ENCODE measurements at regions not wholly inside any gene's neighbourhood (a gene's known extent, or its start where the extent isn't known, plus 50 kb on each side); places are given as distances from the start of the nearest gene placed in this dataset.

DNA sequence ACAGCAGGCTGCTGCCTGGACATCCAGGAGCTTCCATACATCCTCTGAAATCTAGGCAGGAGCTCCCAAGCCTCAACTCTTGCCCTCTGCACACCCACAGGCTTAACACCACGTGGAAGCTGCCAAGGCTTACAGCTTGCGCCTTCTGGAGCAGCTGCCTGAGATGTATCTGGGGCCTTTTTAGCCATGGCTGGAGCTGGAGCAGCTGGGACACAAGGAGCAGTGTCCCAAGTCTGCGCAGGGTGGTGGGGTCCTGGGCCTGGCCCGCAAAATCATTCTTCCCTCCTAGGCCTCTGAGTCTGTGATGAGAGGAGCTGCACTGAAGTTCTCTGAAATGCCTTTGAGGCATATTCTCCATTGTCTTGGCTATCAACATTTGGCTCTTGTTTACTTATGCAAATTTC is 255.0 kb downstream of the DLL1 start:
- Mint-ChIP-seq H3K4me3 (no peak overlapping the region), H3K36me3 (peaks cover 0 to 23% (median 1%) of the 10 kb centered on the region in 3 donors), H3K4me1 (no peaks in the 10 kb centered on the region), H3K9me3 (peaks cover 9 to 16% (median 13%) of the 10 kb centered on the region in 5 donors), H3K27me3 (peaks cover 4 to 9% of the 10 kb centered on the region in 2 donors), H3K27ac (no peak overlapping the region)
- POLR2A ChIA-PET: no interaction called here
- Histone ChIP-seq H3K27me3 (ENCODE audit: insufficient read depth, low read length, poor library complexity, severe bottlenecking) (no peaks in the 10 kb centered on the region), H3K4me3 (ENCODE audit: low read length) (no peak overlapping the region), H3K4me1 (ENCODE audit: insufficient read depth, low read length) (no peaks in the 10 kb centered on the region), H3K36me3 (ENCODE audit: insufficient read depth, low read length) (no peaks in the 10 kb centered on the region), H3K9me3 (ENCODE audit: low read length) (no peaks in the 10 kb centered on the region), H3K27ac (ENCODE audit: low read depth, low read length) (no peak overlapping the region)
- CTCF ChIA-PET: no interaction called here
- DNase-seq: no peak

DNA sequence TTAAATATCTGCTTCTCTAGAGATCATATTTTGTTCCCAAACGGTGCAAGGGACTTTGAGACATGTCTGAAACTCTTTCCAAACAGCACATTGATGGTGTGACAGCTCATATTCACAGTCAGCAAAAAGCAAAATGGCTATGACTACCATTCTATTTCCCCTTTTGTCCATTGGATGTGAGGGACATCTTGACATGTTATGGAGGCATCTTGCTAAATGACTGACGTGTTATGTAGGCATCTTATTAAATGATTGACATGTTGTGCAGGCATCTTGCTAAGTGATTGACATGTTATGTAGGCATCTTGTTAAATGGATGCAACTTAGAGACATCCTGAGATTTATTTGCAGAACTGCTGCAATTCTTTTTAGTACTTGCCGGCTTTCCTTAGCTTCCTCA is 255.8 kb downstream of the DLL1 start:
- no peak for DNase-seq
- H3K9me3 Mint-ChIP-seq: peaks cover 9 to 16% (median 13%) of the 10 kb centered on the region in 5 donors
- H3K36me3 Mint-ChIP-seq: peaks cover 0 to 23% (median 1%) of the 10 kb centered on the region in 3 donors
- peaks cover 5 to 8% of the 10 kb centered on the region in 2 donors for H3K27me3 Mint-ChIP-seq
- no peaks in the 10 kb centered on the region for H3K27me3 ChIP-seq (ENCODE audit: insufficient read depth, low read length, poor library complexity, severe bottlenecking)
- H3K27ac Mint-ChIP-seq: no peak overlapping the region
- POLR2A ChIA-PET: no interaction called here
- H3K4me3 Mint-ChIP-seq: no peak overlapping the region
- no peaks in the 10 kb centered on the region for H3K9me3 ChIP-seq (ENCODE audit: low read length)
- CTCF ChIA-PET: no interaction called here
- H3K4me3 ChIP-seq (ENCODE audit: low read length): no peak overlapping the region
- no peaks in the 10 kb centered on the region for H3K4me1 ChIP-seq (ENCODE audit: insufficient read depth, low read length)
- no peaks in the 10 kb centered on the region for H3K4me1 Mint-ChIP-seq
- H3K36me3 ChIP-seq (ENCODE audit: insufficient read depth, low read length): no peaks in the 10 kb centered on the region
- no peak overlapping the region for H3K27ac ChIP-seq (ENCODE audit: low read depth, low read length)

DNA sequence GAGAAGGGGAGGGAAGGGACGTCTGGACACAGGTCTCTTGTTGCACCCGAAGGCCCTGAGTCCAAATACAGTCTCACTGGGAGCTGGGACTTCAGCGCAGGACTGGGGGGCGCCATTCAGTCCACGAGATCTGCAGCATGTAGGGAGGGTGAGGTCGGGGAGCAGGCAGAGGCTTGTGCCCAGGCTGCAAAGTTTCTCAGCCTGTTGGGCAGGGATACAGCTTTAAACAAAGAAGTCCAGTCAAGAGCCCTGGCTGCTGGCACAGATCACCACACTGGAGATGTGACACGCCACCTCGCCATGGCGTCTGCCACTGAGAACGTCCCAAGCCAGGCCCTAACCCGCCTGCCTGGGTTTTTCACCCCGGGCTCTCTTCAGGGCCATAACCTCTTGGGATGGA is 256.6 kb downstream of the DLL1 start:
- CTCF ChIA-PET: no interaction called here
- no peak overlapping the region for H3K27ac Mint-ChIP-seq
- POLR2A ChIA-PET: no interaction called here

DNA sequence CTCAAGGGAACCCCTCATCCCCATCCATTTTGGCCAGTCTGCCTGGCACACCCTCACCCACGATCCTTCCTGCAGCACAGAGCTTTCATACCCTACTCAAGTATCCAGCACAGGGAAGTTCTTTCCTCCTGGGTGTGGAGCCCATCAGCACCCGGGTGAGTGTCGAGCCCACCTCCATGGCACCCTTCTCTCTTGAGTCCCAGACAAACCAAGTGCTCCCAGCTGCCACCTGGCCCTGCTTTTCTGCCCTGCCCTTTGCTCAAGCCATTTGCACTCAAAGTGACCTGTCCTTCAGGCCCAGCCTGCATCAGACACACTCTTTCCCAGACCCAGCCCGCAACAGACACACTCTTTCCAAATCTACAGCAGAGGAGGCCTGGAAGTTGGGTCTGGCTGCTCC is 257.2 kb downstream of the DLL1 start:
- no peak overlapping the region for H3K4me3 Mint-ChIP-seq
- ChIA-PET CTCF (no interaction called here), POLR2A (no interaction called here)
- Histone ChIP-seq H3K27ac (ENCODE audit: low read depth, low read length) (no peak overlapping the region), H3K27me3 (ENCODE audit: insufficient read depth, low read length, poor library complexity, severe bottlenecking) (no peaks in the 10 kb centered on the region), H3K4me3 (ENCODE audit: low read length) (no peak overlapping the region), H3K9me3 (ENCODE audit: low read length) (no peaks in the 10 kb centered on the region), H3K4me1 (ENCODE audit: insufficient read depth, low read length) (no peaks in the 10 kb centered on the region), H3K36me3 (ENCODE audit: insufficient read depth, low read length) (no peaks in the 10 kb centered on the region)
- no peaks in the 10 kb centered on the region for H3K4me1 Mint-ChIP-seq
- H3K36me3 Mint-ChIP-seq: peaks cover 0 to 23% (median 1%) of the 10 kb centered on the region in 3 donors
- DNase-seq: no peak
- peaks cover 4 to 5% of the 10 kb centered on the region in 2 donors for H3K27me3 Mint-ChIP-seq
- peaks cover 9 to 16% (median 13%) of the 10 kb centered on the region in 5 donors for H3K9me3 Mint-ChIP-seq
- no peak overlapping the region for H3K27ac Mint-ChIP-seq

More for the DNA sequence above, 256.6 kb downstream of the DLL1 start:
- peaks cover 9 to 16% (median 13%) of the 10 kb centered on the region in 5 donors for H3K9me3 Mint-ChIP-seq
- no peak for DNase-seq
- H3K27ac ChIP-seq (ENCODE audit: low read depth, low read length): no peak overlapping the region
- H3K27me3 ChIP-seq (ENCODE audit: insufficient read depth, low read length, poor library complexity, severe bottlenecking): no peaks in the 10 kb centered on the region
- no peaks in the 10 kb centered on the region for H3K9me3 ChIP-seq (ENCODE audit: low read length)
- H3K36me3 Mint-ChIP-seq: peaks cover 0 to 23% (median 1%) of the 10 kb centered on the region in 3 donors
- H3K27me3 Mint-ChIP-seq: peaks cover 4 to 5% of the 10 kb centered on the region in 2 donors
- no peaks in the 10 kb centered on the region for H3K4me1 Mint-ChIP-seq
- no peaks in the 10 kb centered on the region for H3K4me1 ChIP-seq (ENCODE audit: insufficient read depth, low read length)
- H3K36me3 ChIP-seq (ENCODE audit: insufficient read depth, low read length): no peaks in the 10 kb centered on the region
- H3K4me3 Mint-ChIP-seq: no peak overlapping the region
- no peak overlapping the region for H3K4me3 ChIP-seq (ENCODE audit: low read length)

DNA sequence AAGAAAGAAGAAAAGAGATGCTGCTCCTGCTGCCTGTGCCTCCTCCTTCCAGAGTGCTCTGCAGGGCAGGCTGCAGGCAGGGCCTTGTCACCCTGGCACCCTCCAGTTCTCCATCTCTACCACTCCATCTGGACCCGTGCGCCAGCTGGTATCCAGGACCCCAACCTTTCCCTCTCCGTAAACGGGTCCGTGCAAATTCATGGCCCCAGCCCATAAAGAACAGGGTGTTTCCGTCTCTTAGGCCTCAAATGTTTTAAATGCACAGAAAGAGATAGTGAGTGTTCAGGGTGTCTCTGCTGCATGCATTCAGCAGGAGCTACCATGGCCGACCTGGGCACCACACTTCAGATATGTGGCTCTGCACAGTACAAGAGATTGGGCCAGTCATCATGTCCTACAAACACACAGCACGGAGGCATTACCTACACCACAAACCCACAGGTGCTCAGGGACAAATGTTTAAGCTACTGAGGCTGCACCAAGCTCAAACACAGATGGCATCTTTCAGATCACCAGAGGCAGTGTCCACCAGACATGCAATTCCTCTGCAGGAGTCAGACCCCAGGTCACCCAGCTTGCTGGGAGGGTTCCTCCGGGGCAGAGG is 258.1 kb downstream of the DLL1 start:
- H3K27me3 Mint-ChIP-seq: peaks cover 0 to 4% of the 10 kb centered on the region in 2 donors
- H3K27ac Mint-ChIP-seq: no peak overlapping the region
- Histone ChIP-seq H3K27me3 (ENCODE audit: insufficient read depth, low read length, poor library complexity, severe bottlenecking) (no peaks in the 10 kb centered on the region), H3K4me3 (ENCODE audit: low read length) (no peak overlapping the region), H3K36me3 (ENCODE audit: insufficient read depth, low read length) (no peaks in the 10 kb centered on the region), H3K9me3 (ENCODE audit: low read length) (no peaks in the 10 kb centered on the region), H3K4me1 (ENCODE audit: insufficient read depth, low read length) (no peaks in the 10 kb centered on the region), H3K27ac (ENCODE audit: low read depth, low read length) (no peak overlapping the region)
- H3K4me1 Mint-ChIP-seq: no peaks in the 10 kb centered on the region
- ChIA-PET POLR2A (no interaction called here), CTCF (no interaction called here)
- H3K36me3 Mint-ChIP-seq: peaks cover 0 to 23% (median 1%) of the 10 kb centered on the region in 3 donors
- no peak for DNase-seq
- peaks cover 9 to 16% (median 13%) of the 10 kb centered on the region in 5 donors for H3K9me3 Mint-ChIP-seq
- no peak overlapping the region for H3K4me3 Mint-ChIP-seq

DNA sequence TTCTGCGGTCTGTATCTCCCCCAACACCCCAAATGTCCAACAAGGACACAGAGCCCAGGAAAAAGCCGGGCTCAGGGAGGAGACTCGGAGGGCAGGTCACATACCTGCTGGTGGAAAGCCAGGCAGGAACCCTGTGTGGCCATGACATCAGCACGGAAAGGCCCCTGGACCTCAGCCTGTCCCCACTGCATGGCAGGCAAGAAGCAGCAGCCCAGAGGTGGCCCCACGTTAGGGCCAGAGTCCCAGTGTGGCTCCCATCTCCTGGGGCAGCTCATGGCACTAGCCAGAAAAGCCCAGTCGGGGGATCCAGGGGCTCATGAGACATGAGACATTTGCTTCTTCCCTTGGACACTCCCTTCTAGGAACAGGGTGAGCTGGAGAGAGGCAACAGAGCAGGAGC is 258.7 kb downstream of the DLL1 start:
- Histone ChIP-seq H3K4me3 (ENCODE audit: low read length) (no peak overlapping the region), H3K9me3 (ENCODE audit: low read length) (no peaks in the 10 kb centered on the region), H3K27ac (ENCODE audit: low read depth, low read length) (no peak overlapping the region), H3K27me3 (ENCODE audit: insufficient read depth, low read length, poor library complexity, severe bottlenecking) (no peaks in the 10 kb centered on the region), H3K4me1 (ENCODE audit: insufficient read depth, low read length) (no peaks in the 10 kb centered on the region), H3K36me3 (ENCODE audit: insufficient read depth, low read length) (no peaks in the 10 kb centered on the region)
- CTCF ChIA-PET: no interaction called here
- Mint-ChIP-seq H3K27ac (no peak overlapping the region), H3K4me1 (no peaks in the 10 kb centered on the region), H3K4me3 (no peak overlapping the region), H3K36me3 (peaks cover 0 to 23% (median 1%) of the 10 kb centered on the region in 3 donors), H3K27me3 (peaks cover 0 to 1% of the 10 kb centered on the region in 2 donors), H3K9me3 (peaks cover 9 to 16% (median 13%) of the 10 kb centered on the region in 5 donors)
- no peak for DNase-seq
- POLR2A ChIA-PET: no interaction called here

DNA sequence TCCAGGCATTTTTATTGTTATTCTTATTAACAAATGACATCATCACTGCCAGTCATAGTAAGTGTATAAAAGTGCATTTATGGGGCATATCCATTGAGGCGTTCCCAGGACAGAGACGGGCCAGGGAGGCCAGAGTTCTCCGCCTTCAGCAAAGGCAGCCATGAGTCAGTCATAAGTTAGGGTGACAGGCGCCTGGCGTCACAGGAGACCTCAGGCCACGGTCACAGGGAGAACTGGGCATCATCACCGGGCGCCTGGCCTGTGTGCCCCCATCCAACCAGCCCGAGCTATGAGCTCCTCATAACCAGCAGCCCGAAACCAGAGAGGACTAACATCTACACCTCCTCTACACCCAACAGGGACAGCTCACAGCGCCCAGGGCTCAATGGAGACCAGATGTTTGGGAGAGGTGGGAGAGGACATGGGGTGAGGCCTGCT is 259.2 kb downstream of the DLL1 start:
- H3K36me3 Mint-ChIP-seq: peaks cover 0 to 19% (median 1%) of the 10 kb centered on the region in 3 donors
- no peak overlapping the region for H3K4me3 ChIP-seq (ENCODE audit: low read length)
- ChIA-PET POLR2A (no interaction called here), CTCF (no interaction called here)
- no peaks in the 10 kb centered on the region for H3K9me3 ChIP-seq (ENCODE audit: low read length)
- no peak overlapping the region for H3K27ac ChIP-seq (ENCODE audit: low read depth, low read length)
- no peak overlapping the region for H3K4me3 Mint-ChIP-seq
- no peaks in the 10 kb centered on the region for H3K4me1 Mint-ChIP-seq
- no peak for DNase-seq
- no peak overlapping the region for H3K27ac Mint-ChIP-seq
- no peaks in the 10 kb centered on the region for H3K4me1 ChIP-seq (ENCODE audit: insufficient read depth, low read length)
- H3K27me3 Mint-ChIP-seq: peaks cover 0 to 1% of the 10 kb centered on the region in 2 donors
- H3K27me3 ChIP-seq (ENCODE audit: insufficient read depth, low read length, poor library complexity, severe bottlenecking): no peaks in the 10 kb centered on the region
- peaks cover 7 to 15% (median 13%) of the 10 kb centered on the region in 5 donors for H3K9me3 Mint-ChIP-seq
- H3K36me3 ChIP-seq (ENCODE audit: insufficient read depth, low read length): no peaks in the 10 kb centered on the region

DNA sequence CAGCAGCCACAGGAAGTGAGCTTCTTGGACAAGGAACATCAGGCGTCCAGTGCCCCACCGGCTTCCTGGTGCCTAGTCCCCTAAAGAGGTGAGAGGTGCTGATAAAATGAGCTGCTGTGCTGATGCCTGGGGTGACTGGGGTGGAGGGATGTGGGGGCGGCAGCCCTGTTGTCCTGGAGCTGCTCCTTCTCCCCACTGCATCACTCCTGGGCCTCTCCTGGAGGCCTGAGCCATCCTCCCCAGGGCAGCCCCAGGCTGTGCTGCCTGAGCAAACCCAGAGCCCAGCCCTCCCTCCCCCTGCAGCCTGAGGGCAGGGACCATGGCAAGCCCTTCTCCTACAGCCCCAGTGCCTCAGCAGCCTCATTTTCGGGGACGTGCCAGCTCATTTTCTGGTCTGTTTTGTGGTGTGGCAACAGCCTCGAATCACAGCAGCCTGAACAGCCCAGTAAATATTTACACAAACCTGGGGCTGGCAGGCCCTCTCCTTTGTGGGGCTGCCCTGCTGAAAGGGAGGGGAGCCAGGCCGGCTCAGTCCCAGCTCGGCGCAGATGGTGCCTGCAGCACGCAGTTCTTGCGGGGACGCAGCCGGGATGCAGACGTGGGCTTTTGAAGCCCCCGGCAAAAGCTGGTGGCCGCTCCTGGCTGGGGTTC is 259.9 kb downstream of the DLL1 start:
- no peak overlapping the region for H3K4me3 ChIP-seq (ENCODE audit: low read length)
- no peaks in the 10 kb centered on the region for H3K4me1 ChIP-seq (ENCODE audit: insufficient read depth, low read length)
- H3K36me3 Mint-ChIP-seq: peaks cover 0 to 14% (median 1%) of the 10 kb centered on the region in 3 donors
- H3K36me3 ChIP-seq (ENCODE audit: insufficient read depth, low read length): no peaks in the 10 kb centered on the region
- peaks cover 0 to 1% of the 10 kb centered on the region in 2 donors for H3K27me3 Mint-ChIP-seq
- no peak overlapping the region for H3K27ac Mint-ChIP-seq
- H3K9me3 Mint-ChIP-seq: peaks cover 0 to 7% (median 5%) of the 10 kb centered on the region in 5 donors
- H3K27me3 ChIP-seq (ENCODE audit: insufficient read depth, low read length, poor library complexity, severe bottlenecking): no peaks in the 10 kb centered on the region
- CTCF ChIA-PET: no interaction called here
- no peak overlapping the region for H3K4me3 Mint-ChIP-seq
- DNase-seq: no peak
- POLR2A ChIA-PET: no interaction called here
- no peaks in the 10 kb centered on the region for H3K9me3 ChIP-seq (ENCODE audit: low read length)
- no peak overlapping the region for H3K27ac ChIP-seq (ENCODE audit: low read depth, low read length)
- H3K4me1 Mint-ChIP-seq: no peaks in the 10 kb centered on the region

Data from CD8-positive, alpha-beta memory T cell (primary cell).